NCI-H524 (cell line): ENCODE measurements at regions not wholly inside any gene's neighbourhood (a gene's known extent, or its start where the extent isn't known, plus 50 kb on each side); places are given as distances from the start of the nearest gene placed in this dataset.
A peak's percentile ranks its signal among the peaks of the same experiment; 100 is the strongest.
"Not testable (repeated sequence)": the region's sequence is repeated elsewhere in the genome, so short reads cannot be mapped to it uniquely, and the experiment has no call there.

Experiments
- DNase-seq, 2 experiments: peaks; one replicate each; lab custom pipeline; 2025; lab: John Stamatoyannopoulos, UW

DNA sequence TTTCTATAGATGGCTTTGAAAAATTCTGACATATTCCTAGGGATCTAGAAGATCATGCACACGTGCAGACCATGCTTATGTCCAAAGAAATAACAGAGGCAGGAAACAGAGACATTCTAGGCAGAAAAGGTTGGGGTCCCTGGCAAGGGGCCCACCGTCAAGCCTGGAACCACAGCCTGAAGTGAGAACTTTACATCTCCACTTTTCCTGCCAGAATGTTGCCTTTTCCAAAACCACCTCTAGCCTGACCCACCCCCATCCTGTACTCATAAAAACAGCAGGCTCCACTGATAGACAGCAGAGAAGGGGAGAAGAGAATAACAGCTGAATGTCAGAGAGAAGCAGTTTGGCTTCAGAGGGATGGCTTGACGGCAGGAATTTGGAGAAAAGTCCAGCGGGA is 257.3 kb upstream of the NT5E start:
- no peak for DNase-seq

DNA sequence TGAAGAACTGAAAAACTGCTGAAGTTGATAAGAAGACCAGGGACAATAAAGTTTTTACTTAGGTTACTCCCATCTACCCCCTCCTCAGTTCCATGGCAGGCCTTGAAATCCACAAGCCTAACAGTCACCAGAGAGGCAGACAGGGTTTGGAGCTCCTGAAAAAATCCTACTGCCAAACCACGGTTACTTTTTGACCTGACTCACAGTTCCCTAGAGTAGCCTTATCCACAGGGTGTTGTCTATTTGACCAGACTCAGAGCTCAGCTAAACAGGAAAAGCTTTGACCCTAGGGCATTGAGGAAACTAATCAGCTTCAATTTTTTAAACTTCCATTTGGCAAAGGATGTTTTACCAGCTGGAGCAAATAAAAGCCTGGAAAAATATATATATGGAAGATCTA is 257.7 kb upstream of the NT5E start:
- no peak for DNase-seq

DNA sequence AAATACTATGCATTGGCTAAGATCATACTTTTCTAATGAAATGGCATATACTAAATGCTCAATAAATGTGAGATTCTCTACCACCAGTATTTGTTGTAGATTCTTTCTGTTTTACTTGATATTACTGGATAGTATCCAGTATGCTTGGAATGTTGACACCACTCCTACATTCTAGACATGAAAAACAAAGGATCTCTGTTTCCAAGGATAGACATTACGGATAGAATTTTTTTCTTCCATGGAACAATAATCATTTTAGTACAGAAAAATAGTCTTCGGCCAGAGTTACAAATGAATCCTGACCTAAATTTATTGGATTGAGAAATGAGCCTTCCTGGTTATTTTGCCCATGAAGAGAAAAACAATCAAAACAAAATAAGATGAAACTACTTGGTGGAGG is 258.2 kb upstream of the NT5E start:
- no peak for DNase-seq

DNA sequence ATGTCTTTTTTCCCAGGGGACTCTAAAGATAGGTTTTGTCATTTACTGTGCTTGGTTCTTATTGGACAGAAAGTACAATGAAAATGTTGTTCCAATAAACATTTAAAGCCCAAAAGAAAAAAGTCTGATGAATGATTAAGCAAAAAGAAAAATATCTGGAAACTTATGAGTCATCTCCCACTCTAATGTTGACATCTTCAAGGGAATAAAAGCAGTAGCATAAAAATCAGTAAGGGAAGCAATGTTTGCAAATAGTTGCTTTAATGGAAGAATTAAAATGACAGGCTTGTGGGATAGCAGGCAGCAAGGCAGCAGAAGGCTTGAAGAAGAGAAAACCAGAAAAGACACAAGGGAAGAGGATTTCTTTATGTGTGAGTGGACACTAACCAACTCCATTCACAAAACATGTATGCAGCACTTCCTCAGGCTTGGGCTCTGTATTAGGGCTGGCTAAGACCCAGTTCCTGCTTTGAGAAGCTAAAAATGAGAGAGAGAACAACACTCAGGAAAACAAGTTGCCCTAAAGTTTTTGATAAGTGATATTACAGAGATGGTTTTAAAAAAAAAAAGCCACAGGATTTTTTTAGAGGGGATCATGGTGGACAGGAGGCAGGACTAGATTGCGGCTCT is 263.2 kb upstream of the NT5E start:
- no peak for DNase-seq

DNA sequence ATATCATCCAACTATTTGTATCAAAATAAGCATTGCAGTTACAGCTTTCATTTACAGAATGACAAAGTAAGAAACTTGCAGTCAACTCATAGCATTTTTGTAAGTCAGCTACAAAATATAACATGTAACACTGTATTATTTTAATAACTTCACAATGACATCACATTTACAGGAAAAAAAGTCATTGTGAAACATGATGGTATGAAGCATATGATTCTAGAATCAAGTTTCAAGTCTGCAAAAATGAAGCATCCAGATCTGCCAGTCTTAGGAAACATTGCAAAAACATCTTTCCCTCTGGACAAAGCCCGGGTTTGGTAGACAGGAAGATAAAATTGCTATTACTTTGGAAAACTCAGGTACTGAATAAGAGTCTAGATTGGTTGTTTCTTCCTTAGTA is 263.9 kb upstream of the NT5E start:
- DNase-seq, result no peak

DNA sequence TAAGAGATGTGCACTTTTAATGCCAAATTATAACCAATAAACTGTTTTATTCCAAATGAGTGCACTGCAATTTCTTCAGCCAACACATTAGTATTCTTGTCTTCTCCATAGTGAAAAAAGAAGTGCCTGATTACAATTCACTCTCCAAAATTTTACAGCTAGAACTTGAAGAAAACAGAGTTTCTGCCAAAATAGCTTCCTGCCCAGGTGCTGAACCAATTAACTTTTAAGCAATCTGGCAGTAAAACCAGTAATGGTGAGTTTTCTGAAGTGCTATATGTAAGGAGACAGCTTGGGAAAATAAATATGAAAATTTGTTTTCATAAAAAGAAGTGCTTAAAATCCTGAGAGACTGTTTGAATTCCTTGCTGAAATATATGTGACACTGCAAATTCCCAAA is 266.0 kb upstream of the NT5E start:
- no peak for DNase-seq

DNA sequence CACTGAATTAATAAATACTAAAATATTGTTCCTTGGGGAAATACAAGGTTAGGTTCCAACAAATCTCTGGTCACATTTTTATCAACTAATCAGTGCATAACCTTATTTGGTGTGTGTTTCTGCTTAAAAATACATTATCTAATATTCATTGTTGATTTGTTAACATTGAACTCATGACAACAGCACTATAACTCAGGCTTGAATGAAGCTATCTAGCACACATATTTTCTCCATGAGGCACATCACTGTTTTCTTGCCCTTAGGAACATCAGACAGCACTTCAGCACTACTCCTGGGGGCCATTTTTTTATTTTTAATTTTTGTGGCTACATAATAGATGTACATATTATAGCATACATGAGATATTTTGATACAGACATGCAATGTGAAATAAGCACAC is 277.2 kb upstream of the NT5E start:
- no peak for DNase-seq

DNA sequence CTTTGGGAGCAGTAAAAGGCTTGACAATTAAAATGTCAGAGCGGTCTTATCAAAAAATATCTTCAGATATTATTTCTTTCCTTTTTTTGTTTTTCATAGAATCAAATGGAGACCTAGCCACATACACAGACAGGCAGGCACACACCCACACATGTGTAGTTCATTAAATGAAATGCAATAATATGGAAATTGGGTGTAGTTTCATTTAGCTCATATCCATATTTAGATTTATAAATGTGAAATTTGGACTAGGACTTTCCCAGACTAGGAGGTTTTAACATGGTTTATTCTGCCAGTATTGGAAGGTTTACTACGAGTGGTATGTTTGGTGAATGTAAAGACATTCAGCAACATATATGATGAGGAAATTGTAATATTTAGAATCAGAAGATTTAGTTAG is 277.7 kb upstream of the NT5E start:
- no peak for DNase-seq

DNA sequence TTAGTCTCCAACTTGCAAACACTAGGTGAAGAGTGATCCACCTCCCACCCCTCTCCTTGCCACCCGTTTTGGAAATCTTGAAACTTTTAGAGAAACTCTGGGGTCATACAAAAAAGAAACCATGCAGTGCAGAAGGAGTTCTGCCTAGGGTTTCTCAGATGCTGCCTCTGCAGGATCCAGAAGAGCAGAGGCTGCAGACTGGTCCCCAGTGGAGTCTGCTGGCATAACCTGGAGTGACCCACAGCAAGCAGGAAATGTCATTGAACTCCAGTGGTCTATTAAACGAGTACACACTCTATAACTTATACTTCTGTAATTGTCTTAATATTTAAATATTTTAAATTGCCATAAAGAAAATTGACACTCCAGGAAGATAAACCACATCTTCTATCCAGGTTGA is 280.7 kb upstream of the NT5E start:
- DNase-seq, result no peak

DNA sequence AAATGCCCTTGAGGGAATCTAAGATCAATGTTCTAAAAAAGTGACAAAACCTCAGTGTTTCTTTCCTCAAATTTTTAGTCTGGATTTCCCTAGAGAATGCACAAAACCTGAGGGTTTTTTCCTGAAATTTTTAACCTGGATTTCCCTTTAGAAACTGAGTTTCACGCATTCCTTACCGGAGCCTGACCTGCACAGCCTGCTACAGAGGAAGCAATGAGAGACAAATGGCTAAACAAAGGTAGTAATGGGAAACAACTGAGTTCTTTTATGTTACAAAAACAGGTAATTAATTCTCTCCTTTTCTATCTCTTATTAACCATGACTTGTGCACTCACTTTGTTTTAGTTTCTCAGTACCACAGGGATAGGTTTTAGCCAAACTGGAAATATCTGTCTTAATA is 281.7 kb upstream of the NT5E start:
- no peak for DNase-seq

DNA sequence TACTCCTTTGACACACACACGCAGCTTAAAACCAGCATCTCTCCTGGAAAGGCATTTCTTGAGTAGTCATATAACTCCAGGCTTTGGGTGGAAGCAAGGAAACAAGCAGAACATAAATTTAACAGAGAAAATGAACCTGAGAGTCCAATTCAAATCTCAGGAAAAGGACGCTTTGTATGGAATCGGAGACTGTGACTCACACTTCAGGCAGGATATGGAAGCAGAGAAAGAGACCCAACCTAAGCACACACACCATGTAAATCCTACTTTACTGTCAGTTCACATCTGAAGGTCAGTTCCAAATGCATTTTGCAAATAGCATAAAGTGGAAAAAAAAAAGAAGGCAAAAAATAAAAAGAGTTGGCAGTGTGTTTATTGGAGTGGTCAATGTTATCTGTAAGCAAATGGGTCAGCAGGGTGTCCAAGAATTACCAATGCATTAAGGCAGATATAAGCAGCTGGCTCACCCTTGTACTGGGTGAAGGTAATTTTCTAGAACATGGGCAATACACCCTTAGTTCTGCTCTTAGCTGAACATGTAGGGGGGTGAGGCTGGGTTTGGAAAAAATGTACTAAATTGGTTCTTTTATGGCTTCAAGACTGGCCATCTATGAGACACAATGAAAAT is 283.7 kb upstream of the NT5E start:
- no peak for DNase-seq

DNA sequence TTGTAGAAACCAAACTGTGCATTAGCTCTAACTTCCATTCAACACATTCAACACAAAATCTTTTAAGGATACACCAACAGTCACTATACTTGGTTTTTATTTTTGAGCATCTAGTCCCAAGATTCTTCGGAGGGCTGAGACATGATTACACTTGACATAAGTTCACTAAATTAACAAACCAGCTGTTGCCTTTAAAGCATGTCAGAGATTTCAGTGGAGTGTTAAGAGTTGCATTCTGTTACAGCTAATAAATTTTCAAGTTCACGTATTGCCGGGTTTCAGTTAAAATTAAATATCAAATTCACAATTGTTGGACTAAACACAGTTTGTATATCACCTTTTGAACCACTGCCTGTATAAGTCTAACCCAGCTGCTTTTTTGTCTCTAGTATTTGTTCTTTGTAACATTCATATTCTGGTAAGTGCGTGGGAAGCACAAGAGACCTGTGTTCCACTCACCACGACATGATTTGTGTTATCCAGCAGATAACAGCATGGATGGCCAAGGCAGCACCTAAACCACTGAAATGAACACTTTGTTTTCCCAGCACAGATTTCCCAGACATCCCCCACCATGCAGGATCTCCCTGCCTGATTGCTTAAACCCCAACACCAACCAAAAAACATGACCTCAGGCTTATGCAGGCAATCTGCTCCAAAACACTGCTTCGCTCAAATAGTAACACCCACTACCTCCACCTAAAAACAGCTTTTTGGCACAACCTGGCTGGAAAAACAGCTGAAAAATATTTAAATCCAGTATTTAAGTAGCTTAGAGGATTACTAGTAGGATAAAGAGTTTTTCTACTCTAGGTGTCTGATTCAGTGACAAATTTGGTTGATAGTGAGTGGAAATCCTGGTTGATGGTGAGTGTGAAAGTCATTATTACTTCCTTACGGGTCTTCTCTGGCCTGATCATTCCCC is 286.5 kb upstream of the NT5E start:
- peak; percentile 36 to 71 for DNase-seq

DNA sequence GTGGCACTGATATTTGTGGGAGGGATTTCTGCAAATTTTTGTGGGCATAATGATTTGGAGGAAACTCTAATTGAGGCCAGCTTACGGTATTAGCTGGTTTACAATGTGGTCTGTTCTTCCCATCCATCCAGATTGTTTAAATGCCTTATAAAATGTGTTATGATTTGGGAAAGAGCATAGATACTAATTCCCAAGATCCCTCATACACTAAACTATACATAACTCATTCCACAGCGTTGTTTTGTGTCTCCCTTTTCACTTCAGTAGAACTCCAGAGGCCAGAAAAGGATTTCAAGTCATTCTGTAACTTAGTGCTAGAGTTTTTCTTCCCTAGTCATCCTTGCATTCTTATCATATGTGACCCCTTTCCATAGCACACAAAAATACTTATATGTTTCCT is 292.6 kb upstream of the NT5E start:
- DNase-seq, result no peak

DNA sequence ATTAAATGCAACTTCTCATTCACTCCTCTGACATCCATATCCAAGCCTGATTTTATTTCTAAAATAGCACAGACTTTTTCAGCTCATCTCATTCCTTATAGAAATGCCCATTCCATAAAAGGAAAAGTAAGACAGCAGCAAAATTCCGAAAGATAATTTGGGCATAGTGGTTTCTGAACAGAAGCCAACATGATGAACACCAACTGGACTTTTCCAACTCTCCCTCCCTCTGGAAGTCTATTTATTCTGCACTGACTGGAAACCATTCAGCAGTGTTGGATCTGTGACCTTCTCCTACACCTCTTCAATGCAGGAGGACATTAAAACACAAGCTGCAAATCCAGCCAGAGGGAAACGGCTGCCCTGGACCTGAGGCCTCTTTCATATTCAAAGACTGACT is 306.2 kb upstream of the NT5E start:
- no peak for DNase-seq

DNA sequence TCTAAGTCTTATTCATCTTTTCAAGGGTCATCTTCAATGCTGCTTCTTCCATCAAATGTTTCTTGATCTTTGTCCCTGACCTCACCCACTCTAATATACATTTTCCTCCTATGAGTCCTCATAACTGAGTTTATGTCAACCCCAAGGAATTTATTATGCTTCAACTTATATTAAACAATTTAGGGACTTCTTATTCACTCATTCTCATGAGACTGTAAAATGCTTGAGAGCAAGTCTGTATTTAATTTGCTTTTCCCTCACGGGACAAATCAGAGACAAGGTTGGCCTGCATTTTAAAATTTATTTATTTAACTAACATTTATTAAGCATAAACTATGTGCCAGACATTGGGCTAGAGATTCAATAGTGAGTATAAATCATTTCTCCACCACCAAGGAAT is 312.0 kb upstream of the NT5E start:
- no peak for DNase-seq

DNA sequence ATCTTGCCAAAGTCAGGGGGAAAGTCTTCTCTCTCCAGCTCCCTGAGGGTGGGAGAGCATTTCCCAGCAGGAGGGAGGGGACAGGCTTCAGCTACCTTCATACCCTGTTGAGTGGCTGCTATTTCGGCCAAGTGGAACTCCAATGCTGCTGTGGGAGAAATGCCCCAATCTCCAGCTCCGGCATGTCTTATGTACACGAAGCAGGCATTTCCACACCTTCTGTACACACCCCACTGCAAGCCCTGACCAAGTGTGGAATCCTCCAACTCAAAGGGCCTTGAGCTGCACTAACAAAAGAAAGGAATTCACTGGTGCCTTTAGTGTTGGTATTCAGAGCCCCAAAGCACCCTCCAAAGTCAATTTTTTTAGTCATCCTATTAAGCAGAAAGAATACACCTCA is 313.6 kb upstream of the NT5E start:
- no peak for DNase-seq

DNA sequence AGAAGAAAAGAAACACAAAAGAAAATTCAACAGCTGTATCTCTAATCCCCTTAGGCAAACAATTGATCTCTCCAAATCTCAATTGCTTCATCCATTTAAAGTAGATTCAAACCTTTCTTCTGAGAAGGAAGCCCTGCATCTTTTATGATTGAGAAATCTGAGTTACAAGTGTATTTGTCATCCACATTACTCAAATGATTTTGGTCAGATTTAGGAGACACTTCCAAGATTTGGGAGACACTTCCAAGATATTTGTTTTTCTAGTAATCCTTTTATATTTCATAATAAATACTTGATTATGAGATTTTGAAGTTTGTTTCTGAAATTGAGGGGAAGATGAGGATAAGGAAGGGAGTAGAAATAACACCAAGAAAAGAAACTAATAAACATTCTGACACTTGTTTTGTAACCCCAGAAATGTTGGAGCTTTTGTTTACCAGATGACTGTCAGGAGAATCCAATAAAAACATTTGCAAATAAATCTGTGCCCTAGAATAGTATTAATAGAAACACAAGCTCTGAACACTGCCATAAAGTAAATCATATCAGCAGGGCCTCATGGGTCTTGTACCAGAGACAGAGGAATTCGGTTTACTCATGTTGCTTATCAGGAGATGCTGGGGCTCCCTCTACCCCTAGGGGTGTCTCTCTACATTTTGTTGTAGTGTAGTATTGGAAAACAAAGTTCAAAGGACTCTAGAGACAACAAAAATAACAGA is 314.3 kb upstream of the NT5E start:
- no peak for DNase-seq

DNA sequence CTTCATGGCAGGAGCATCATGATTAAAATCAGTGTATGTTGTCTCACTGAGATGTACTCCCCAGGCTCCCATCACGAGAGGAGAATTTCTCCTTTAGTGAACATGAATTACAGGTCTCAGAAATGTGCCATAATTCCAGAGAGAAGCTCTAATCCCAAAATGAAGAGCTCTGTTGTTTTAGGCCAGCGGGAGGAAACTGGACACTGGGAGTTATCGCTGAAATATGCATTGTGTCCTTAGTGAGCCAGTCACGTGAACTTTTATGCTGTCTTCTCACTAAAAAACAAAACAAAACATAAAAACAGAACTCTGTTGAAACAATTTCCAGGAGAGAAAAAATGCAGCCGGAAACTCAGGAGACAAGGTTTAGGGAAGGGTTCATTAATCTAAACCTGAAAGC is 315.7 kb upstream of the NT5E start:
- no peak for DNase-seq

DNA sequence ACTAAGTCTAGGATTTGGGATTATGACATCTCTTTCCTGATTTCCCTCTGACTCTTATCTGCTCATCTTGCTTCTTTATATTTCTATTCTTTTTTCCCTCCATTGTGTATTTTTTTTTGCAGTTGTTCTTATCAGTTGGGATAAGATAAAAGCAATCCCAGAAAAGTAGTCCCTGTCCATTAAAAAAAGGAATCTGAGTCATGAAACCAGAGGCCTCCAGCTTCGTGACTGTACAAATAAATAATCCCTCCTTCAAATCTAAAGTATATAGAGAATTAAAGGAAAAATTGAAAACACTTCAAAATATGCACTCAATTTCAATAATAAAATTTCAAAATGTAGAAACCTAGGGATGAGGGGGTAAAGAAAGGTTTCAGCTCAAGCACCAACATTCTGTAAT is 317.8 kb upstream of the NT5E start:
- DNase-seq, result no peak

DNA sequence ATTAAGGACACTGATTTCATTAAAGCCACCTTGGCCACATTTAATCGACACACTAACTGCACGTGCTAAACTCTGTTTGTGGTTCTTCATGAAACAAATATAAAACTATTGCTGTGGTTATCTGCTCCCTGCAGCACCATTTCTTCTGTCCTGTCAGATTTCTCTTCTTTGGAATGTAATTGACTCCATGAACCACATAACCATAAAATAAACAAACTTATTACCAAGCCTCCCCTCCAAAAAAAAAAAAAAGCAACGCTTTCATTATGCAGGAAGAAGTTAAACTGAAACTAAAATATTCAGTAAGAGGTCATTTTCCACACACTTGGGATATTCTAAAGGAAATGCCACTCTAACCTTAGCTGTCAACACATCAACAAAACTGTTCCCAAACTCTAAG is 319.1 kb upstream of the NT5E start:
- DNase-seq, result no peak

DNA sequence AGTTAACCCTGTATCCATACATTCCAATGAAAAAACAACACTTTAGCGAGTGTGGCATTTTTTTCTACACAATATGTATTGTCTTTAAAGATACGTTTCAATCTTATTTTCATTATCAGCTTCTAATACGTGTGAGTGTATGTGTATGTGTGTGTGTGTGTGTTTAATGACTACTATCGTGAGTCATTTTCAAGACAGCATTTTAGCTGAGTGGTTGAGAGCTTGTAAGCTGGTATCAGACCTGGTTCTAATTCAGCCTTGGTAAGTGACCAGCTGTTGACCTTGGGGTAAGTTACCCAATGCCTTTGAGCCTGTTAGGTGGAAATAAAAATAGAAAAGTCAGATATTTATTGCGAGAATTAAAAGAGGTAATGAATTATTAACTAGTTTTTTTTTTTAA is 320.0 kb upstream of the NT5E start:
- DNase-seq, result no peak

DNA sequence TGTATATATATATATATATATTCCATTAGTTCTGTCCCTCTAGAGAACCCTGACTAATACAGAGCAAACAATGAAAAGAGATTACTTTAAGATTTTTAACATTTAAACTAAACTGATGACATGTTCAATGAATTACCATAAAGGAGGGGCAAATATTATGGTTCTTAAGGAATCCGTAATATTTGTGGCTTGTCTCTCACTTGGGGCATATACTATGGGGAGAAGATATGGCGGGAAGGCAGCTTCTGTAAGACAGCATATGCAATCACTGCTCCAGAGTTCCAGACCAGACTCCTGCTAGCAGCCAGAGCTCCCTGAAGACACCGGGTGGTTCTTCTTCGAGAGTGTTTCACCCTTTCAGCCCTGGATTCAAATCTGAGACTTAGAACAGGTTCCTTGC is 321.1 kb upstream of the NT5E start:
- DNase-seq, result no peak

DNA sequence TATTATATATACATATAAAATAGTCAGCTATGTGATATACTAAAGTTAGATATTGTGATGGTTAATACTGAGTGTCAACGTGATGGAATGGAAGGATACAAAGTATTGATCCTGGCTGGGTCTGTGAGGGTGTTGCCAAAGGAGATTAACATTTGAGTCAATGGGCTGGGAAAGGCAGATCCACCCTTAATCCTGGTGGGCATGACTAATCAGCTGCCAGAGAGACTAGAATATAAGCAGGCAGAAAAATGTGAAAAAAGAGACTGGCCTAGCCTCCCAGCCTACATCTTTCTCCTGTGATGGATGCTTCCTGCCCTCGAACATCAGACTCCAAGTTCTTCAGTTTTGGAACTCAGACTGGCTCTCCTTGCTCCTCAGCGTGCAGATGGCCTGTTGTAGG is 321.6 kb upstream of the NT5E start:
- DNase-seq, result not testable (repeated sequence)
